ENCODE measurements at regions not wholly inside any gene's neighbourhood (a gene's known extent, or its start where the extent isn't known, plus 50 kb on each side); places are given as distances from the start of the nearest gene placed in this dataset.

DNA sequence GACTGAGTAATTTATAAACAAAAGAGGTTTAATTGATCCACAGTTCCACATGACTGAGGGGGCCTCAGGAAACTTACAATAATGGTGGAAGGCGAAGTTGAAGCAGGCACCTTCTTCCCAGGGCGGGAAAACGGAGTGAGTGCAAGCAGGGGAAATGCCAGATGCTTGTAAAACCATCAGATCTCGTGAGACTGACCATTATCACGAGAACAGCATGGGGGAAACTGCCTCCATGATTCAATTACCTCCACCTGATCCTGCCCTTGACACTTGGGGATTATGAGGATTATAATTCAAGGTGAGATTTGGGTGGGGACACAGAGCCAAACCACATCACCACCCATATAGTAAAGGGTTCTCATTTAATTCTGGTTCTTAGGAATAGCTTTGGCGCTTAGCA, 219.5 kb upstream of the ATP5MC3 start:
- Histone ChIP-seq H3K9me3 (replicated peaks in 1 of 2; ENCODE audit: control insufficient read depth in 2 of 2, insufficient read depth in 1 of 2, low read depth in 1 of 2, low read length in 2 of 2) (no peaks in the 10 kb centered on the region), H3K9ac (ENCODE audit: low read depth, low read length, poor library complexity) (no peak overlapping the region), H2BK12ac (ENCODE audit: low read length) (no peak overlapping the region), H3K18ac (ENCODE audit: low read length) (no peak overlapping the region), H2BK5ac (ENCODE audit: low read length) (no peak overlapping the region), H3K14ac (ENCODE audit: low read length) (no peak overlapping the region), H2BK15ac (ENCODE audit: low read length) (no peak overlapping the region), H3K27ac (replicated peaks; ENCODE audit: low read length) (no peak overlapping the region), H2BK120ac (ENCODE audit: low read depth, low read length) (no peak overlapping the region), H4K91ac (ENCODE audit: low read depth, low read length, poor library complexity) (no peak overlapping the region), H2AFZ (ENCODE audit: low read length) (no peak overlapping the region), H3K23ac (ENCODE audit: low read depth, low read length, poor library complexity) (no peak overlapping the region), H3K79me1 (ENCODE audit: low read depth, low read length) (no peaks in the 10 kb centered on the region), H3K4me1 (ENCODE audit: control insufficient read depth in 2 of 2, insufficient read depth in 1 of 2, low read depth in 1 of 2, low read length in 2 of 2) (no peaks in the 10 kb centered on the region), H3K27me3 (ENCODE audit: control insufficient read depth in 3 of 3, insufficient read depth in 3 of 3, low read depth in 1 of 3, low read length in 3 of 3) (peaks cover 0 to 9% (median 0%) of the 10 kb centered on the region in 3 experiments), H3K4me2 (ENCODE audit: insufficient read depth, low read length, poor library complexity, severe bottlenecking) (no peak overlapping the region), H3K4ac (ENCODE audit: low read length) (no peak overlapping the region), H2AK5ac (ENCODE audit: low read depth, low read length) (no peak overlapping the region), H4K8ac (ENCODE audit: low read depth, low read length) (no peak overlapping the region), H3K4me3 (ENCODE audit: low read length in 2 of 2) (no peak overlapping the region), H3K36me3 (replicated peaks in 1 of 2; ENCODE audit: control insufficient read depth in 2 of 2, insufficient read depth in 2 of 2, low read length in 2 of 2) (no peaks in the 10 kb centered on the region)
- no peak for DNase-seq (ENCODE audit: low spot score)
- no CpG with 5 or more reads among the region's 6 CpGs for WGBS, 2 donors (ENCODE audit: extremely low coverage in 2 of 2, insufficient read length in 2 of 2, insufficient replicate concordance in 1 of 2)

DNA sequence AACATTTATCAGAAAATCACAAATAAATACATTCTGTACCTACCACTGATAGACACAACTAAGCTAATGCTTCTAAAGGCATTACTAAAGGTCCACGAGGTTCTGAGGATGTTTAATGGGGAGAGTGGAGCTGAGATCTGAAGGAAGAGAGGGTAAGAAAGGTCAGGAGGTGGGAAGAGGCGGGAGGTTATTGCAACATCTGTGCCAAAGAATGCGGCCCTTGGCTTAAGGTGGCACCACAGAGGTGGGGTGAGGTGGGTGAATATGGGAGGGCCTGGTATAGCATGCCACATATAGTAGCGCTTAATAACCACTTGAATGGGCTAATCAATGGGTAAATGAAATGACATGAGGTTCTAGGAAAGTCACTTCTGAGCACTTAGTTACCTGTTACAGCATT, 217.8 kb upstream of the ATP5MC3 start:
- Histone ChIP-seq H2BK15ac (ENCODE audit: low read length) (no peak overlapping the region), H3K27me3 (ENCODE audit: control insufficient read depth in 3 of 3, insufficient read depth in 3 of 3, low read depth in 1 of 3, low read length in 3 of 3) (peaks cover 0 to 9% (median 0%) of the 10 kb centered on the region in 3 experiments), H3K27ac (replicated peaks; ENCODE audit: low read length) (no peak overlapping the region), H3K4ac (ENCODE audit: low read length) (no peak overlapping the region), H4K91ac (ENCODE audit: low read depth, low read length, poor library complexity) (no peak overlapping the region), H2BK120ac (ENCODE audit: low read depth, low read length) (no peak overlapping the region), H3K14ac (ENCODE audit: low read length) (no peak overlapping the region), H4K8ac (ENCODE audit: low read depth, low read length) (no peak overlapping the region), H3K9ac (ENCODE audit: low read depth, low read length, poor library complexity) (no peak overlapping the region), H3K9me3 (replicated peaks in 1 of 2; ENCODE audit: control insufficient read depth in 2 of 2, insufficient read depth in 1 of 2, low read depth in 1 of 2, low read length in 2 of 2) (no peaks in the 10 kb centered on the region), H3K36me3 (replicated peaks in 1 of 2; ENCODE audit: control insufficient read depth in 2 of 2, insufficient read depth in 2 of 2, low read length in 2 of 2) (no peaks in the 10 kb centered on the region), H2AK5ac (ENCODE audit: low read depth, low read length) (no peak overlapping the region), H3K23ac (ENCODE audit: low read depth, low read length, poor library complexity) (no peak overlapping the region), H3K79me1 (ENCODE audit: low read depth, low read length) (no peaks in the 10 kb centered on the region), H2BK5ac (ENCODE audit: low read length) (no peak overlapping the region), H3K18ac (ENCODE audit: low read length) (no peak overlapping the region), H2AFZ (ENCODE audit: low read length) (no peak overlapping the region), H2BK12ac (ENCODE audit: low read length) (no peak overlapping the region), H3K4me2 (ENCODE audit: insufficient read depth, low read length, poor library complexity, severe bottlenecking) (no peak overlapping the region), H3K4me3 (ENCODE audit: low read length in 2 of 2) (no peak overlapping the region), H3K4me1 (ENCODE audit: control insufficient read depth in 2 of 2, insufficient read depth in 1 of 2, low read depth in 1 of 2, low read length in 2 of 2) (no peaks in the 10 kb centered on the region)
- no CpG with 5 or more reads among the region's 4 CpGs for WGBS, 2 donors (ENCODE audit: extremely low coverage in 2 of 2, insufficient read length in 2 of 2, insufficient replicate concordance in 1 of 2)
- DNase-seq (ENCODE audit: low spot score): no peak

DNA sequence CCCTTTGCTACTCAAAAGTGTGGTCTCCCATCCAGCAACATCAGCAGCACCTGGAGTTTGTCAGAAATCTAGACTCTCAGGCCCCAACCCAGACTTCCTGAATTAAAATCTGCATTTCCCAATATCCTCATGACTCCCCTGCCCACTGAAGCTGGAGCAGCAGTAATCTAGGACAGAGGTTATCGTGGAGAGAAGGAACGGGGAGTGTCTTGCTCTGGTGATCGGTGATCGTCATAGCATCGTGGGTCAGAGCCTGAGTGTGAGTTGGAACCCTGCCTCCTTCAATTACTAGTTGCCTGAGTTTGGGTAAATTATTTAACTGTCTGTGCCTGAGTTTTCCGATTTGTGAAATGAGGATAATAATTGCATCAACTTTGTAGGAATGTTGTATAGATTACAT, 217.3 kb upstream of the ATP5MC3 start:
- Histone ChIP-seq H2AFZ (ENCODE audit: low read length) (no peak overlapping the region), H3K9me3 (replicated peaks in 1 of 2; ENCODE audit: control insufficient read depth in 2 of 2, insufficient read depth in 1 of 2, low read depth in 1 of 2, low read length in 2 of 2) (no peaks in the 10 kb centered on the region), H3K4ac (ENCODE audit: low read length) (no peak overlapping the region), H3K9ac (ENCODE audit: low read depth, low read length, poor library complexity) (no peak overlapping the region), H4K91ac (ENCODE audit: low read depth, low read length, poor library complexity) (no peak overlapping the region), H3K4me2 (ENCODE audit: insufficient read depth, low read length, poor library complexity, severe bottlenecking) (no peak overlapping the region), H3K27ac (replicated peaks; ENCODE audit: low read length) (no peak overlapping the region), H3K18ac (ENCODE audit: low read length) (no peak overlapping the region), H3K23ac (ENCODE audit: low read depth, low read length, poor library complexity) (no peak overlapping the region), H2BK120ac (ENCODE audit: low read depth, low read length) (no peak overlapping the region), H2BK12ac (ENCODE audit: low read length) (no peak overlapping the region), H3K4me3 (ENCODE audit: low read length in 2 of 2) (no peak overlapping the region), H3K79me1 (ENCODE audit: low read depth, low read length) (no peaks in the 10 kb centered on the region), H3K4me1 (ENCODE audit: control insufficient read depth in 2 of 2, insufficient read depth in 1 of 2, low read depth in 1 of 2, low read length in 2 of 2) (no peaks in the 10 kb centered on the region), H2BK15ac (ENCODE audit: low read length) (no peak overlapping the region), H2AK5ac (ENCODE audit: low read depth, low read length) (no peak overlapping the region), H4K8ac (ENCODE audit: low read depth, low read length) (no peak overlapping the region), H3K14ac (ENCODE audit: low read length) (no peak overlapping the region), H3K27me3 (ENCODE audit: control insufficient read depth in 3 of 3, insufficient read depth in 3 of 3, low read depth in 1 of 3, low read length in 3 of 3) (peaks cover 0 to 10% (median 0%) of the 10 kb centered on the region in 3 experiments), H3K36me3 (replicated peaks in 1 of 2; ENCODE audit: control insufficient read depth in 2 of 2, insufficient read depth in 2 of 2, low read length in 2 of 2) (no peaks in the 10 kb centered on the region), H2BK5ac (ENCODE audit: low read length) (no peak overlapping the region)
- WGBS, 2 donors (ENCODE audit: extremely low coverage in 2 of 2, insufficient read length in 2 of 2, insufficient replicate concordance in 1 of 2): no CpG with 5 or more reads among the region's 6 CpGs
- DNase-seq (ENCODE audit: low spot score): no peak

DNA sequence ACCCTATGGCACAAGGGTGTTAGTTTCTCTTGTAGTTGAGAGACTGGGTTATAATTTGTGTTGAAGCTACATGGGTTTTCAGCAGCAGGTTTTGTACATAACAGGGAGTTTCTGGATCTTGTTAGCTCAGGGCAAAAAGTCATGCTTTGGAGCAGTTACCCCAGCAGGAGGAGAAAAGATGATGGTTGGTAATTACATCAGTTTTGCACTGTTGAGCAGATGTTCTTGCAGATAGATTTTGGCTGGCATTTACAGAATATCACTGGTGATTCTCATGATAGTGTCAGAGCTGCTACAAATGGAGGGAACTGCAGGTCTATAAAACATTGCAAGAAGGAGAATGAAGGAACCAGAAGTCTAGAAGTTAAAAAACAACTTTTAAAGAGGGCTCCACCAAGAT, 215.2 kb upstream of the ATP5MC3 start:
- no peak overlapping the region for H2BK15ac ChIP-seq (ENCODE audit: low read length)
- no peak overlapping the region for H4K8ac ChIP-seq (ENCODE audit: low read depth, low read length)
- H2AK5ac ChIP-seq (ENCODE audit: low read depth, low read length): no peak overlapping the region
- H3K79me1 ChIP-seq (ENCODE audit: low read depth, low read length): no peaks in the 10 kb centered on the region
- H2BK12ac ChIP-seq (ENCODE audit: low read length): no peak overlapping the region
- no peak for DNase-seq (ENCODE audit: low spot score)
- no peak overlapping the region for H2BK120ac ChIP-seq (ENCODE audit: low read depth, low read length)
- no peak overlapping the region for H3K27ac ChIP-seq (replicated peaks; ENCODE audit: low read length)
- no peak overlapping the region for H3K4me3 ChIP-seq (ENCODE audit: low read length in 2 of 2)
- no peak overlapping the region for H2BK5ac ChIP-seq (ENCODE audit: low read length)
- no peak overlapping the region for H3K4me2 ChIP-seq (ENCODE audit: insufficient read depth, low read length, poor library complexity, severe bottlenecking)
- H3K9me3 ChIP-seq (replicated peaks in 1 of 2; ENCODE audit: control insufficient read depth in 2 of 2, insufficient read depth in 1 of 2, low read depth in 1 of 2, low read length in 2 of 2): no peaks in the 10 kb centered on the region
- peaks cover 0 to 16% (median 0%) of the 10 kb centered on the region in 3 experiments for H3K27me3 ChIP-seq (ENCODE audit: control insufficient read depth in 3 of 3, insufficient read depth in 3 of 3, low read depth in 1 of 3, low read length in 3 of 3)
- H4K91ac ChIP-seq (ENCODE audit: low read depth, low read length, poor library complexity): no peak overlapping the region
- H3K18ac ChIP-seq (ENCODE audit: low read length): no peak overlapping the region
- no peaks in the 10 kb centered on the region for H3K36me3 ChIP-seq (replicated peaks in 1 of 2; ENCODE audit: control insufficient read depth in 2 of 2, insufficient read depth in 2 of 2, low read length in 2 of 2)
- H3K23ac ChIP-seq (ENCODE audit: low read depth, low read length, poor library complexity): no peak overlapping the region
- H3K4ac ChIP-seq (ENCODE audit: low read length): no peak overlapping the region
- peaks cover 0 to 3% of the 10 kb centered on the region in 2 donors for H3K4me1 ChIP-seq (ENCODE audit: control insufficient read depth in 2 of 2, insufficient read depth in 1 of 2, low read depth in 1 of 2, low read length in 2 of 2)
- H3K14ac ChIP-seq (ENCODE audit: low read length): no peak overlapping the region
- H3K9ac ChIP-seq (ENCODE audit: low read depth, low read length, poor library complexity): no peak overlapping the region
- H2AFZ ChIP-seq (ENCODE audit: low read length): no peak overlapping the region

Measured in neuronal stem cell (in vitro differentiated cells).